H1 (cell line): ENCODE measurements at regions not wholly inside any gene's neighbourhood (a gene's known extent, or its start where the extent isn't known, plus 50 kb on each side); places are given as distances from the start of the nearest gene placed in this dataset.

Experiments
- CTCF ChIA-PET: fragments of 300-600 bp; sonication (Branson Sonifier 250); formaldehyde crosslinking; loops from one replicate; lab custom pipeline; 2021; ENCODE audit not compliant: partially characterized antibody; lab: Charles Lee
- POLR2A ChIA-PET: fragments of 300-600 bp; sonication (Branson Sonifier 250); formaldehyde crosslinking; loops from one replicate; lab custom pipeline; 2021; ENCODE audit warnings: inconsistent platforms; ENCODE audit not compliant: partially characterized antibody; lab: Charles Lee
- DNase-seq, 2 experiments: peaks; one replicate each; pipeline versions ENCODE4 v3.0.0 to v3.0.0-alpha.2; 2010 to 2022; ENCODE audit warnings: low spot score in 2 of 2, low read depth in 1 of 2, mixed read lengths in 1 of 2
- FAIRE-seq: peaks from 2 replicates; lab custom pipeline; 2011; peaks lifted over from hg19 to GRCh38; lab: Jason Lieb, UNC
- H2AFZ ChIP-seq: 2 replicates; pipeline ENCODE4 v1.8.1; 2012; ENCODE audit warnings: low read length, inconsistent platforms
- H2AK5ac ChIP-seq: 2 replicates; pipeline ENCODE4 v1.6.1; 2013; ENCODE audit warnings: low read depth, low read length
- H2BK120ac ChIP-seq: replicated peaks from 2 replicates; pipeline ENCODE3; 2013; ENCODE audit warnings: low read depth, low read length, inconsistent platforms
- H2BK12ac ChIP-seq: 2 replicates; pipeline ENCODE4 v1.6.1; 2013; ENCODE audit warnings: low read depth, low read length
- H2BK15ac ChIP-seq: 2 replicates; pipeline ENCODE4 v1.6.1; 2013; ENCODE audit warnings: low read length
- H2BK20ac ChIP-seq: 2 replicates; pipeline ENCODE4 v1.6.1; 2013; ENCODE audit warnings: low read length
- H2BK5ac ChIP-seq: 2 replicates; pipeline ENCODE4 v1.6.1; 2013; ENCODE audit warnings: low read depth, low read length
- H3K14ac ChIP-seq: 2 replicates; pipeline ENCODE4 v1.6.1; 2013; ENCODE audit warnings: inconsistent platforms; ENCODE audit not compliant: insufficient read length
- H3K18ac ChIP-seq: 2 replicates; pipeline ENCODE4 v1.6.1; 2013; ENCODE audit warnings: low read length; ENCODE audit errors: extremely low read depth
- H3K23ac ChIP-seq: 2 replicates; pipeline ENCODE4 v1.6.1; 2013; ENCODE audit warnings: inconsistent platforms; ENCODE audit not compliant: insufficient read length
- H3K23me2 ChIP-seq: 2 replicates; pipeline ENCODE4 v1.6.1; 2013; ENCODE audit warnings: low read depth, low read length
- H3K27ac ChIP-seq: 2 replicates; pipeline ENCODE4 v1.6.1; 2011; ENCODE audit warnings: low read depth, low read length, inconsistent platforms
- H3K27me3 ChIP-seq, 4 experiments: replicated peaks in 1 of 4; 1 replicate in 1 of 4; 2 replicates in 3 of 4; pipeline versions ENCODE4 v1.6.1 to v1.8.1; 2011 to 2013; ENCODE audit warnings: low read length in 3 of 4, mild to moderate bottlenecking in 3 of 4, inconsistent platforms in 2 of 4, mixed read lengths in 2 of 4, moderate library complexity in 1 of 4; ENCODE audit not compliant: control insufficient read depth in 3 of 4, insufficient read depth in 3 of 4; ENCODE audit errors: extremely low read depth in 1 of 4
- H3K36me3 ChIP-seq, 4 experiments: 2 replicates each; pipeline versions ENCODE4 v1.6.1 to v1.8.1; 2011 to 2013; ENCODE audit warnings: mild to moderate bottlenecking in 4 of 4, low read length in 3 of 4, moderate library complexity in 2 of 4, control low read depth in 1 of 4, inconsistent platforms in 1 of 4; ENCODE audit not compliant: insufficient read depth in 4 of 4, control insufficient read depth in 2 of 4
- H3K4ac ChIP-seq: replicated peaks from 2 replicates; pipeline ENCODE3; 2013; ENCODE audit warnings: low read length, low read depth, mixed read lengths, inconsistent platforms; ENCODE audit not compliant: insufficient read length
- H3K4me1 ChIP-seq, 4 experiments: replicated peaks in 1 of 4; 1 replicate in 1 of 4; 2 replicates in 3 of 4; pipeline versions ENCODE4 v1.6.1 to v1.8.1; 2011 to 2013; ENCODE audit warnings: low read length in 3 of 4, inconsistent platforms in 2 of 4, mixed read lengths in 1 of 4; ENCODE audit not compliant: insufficient read depth in 4 of 4, control insufficient read depth in 3 of 4
- H3K4me2 ChIP-seq, 2 experiments: 2 replicates each; pipeline versions ENCODE4 v1.6.1 to v1.8.1; 2011 to 2013; ENCODE audit warnings: low read depth in 2 of 2, low read length in 2 of 2, control low read depth in 1 of 2, inconsistent platforms in 1 of 2, mild to moderate bottlenecking in 1 of 2; ENCODE audit not compliant: insufficient read depth in 1 of 2
- H3K4me3 ChIP-seq, 4 experiments: fragments of 200-600, 300-600 bp in 1 of 4; sonication (generic), shearing (Covaris generic), sonication (Bioruptor Twin) in 1 of 4; 2 replicates each; pipeline versions ENCODE4 v1.5.1 to v1.8.1; 2011 to 2016; ENCODE audit warnings: low read length in 4 of 4, low read depth in 3 of 4, control low read depth in 2 of 4, inconsistent platforms in 2 of 4, mild to moderate bottlenecking in 2 of 4, mixed read lengths in 1 of 4, moderate library complexity in 1 of 4; ENCODE audit not compliant: insufficient read depth in 2 of 4; ENCODE audit errors: extremely low read depth in 1 of 4
- H3K56ac ChIP-seq: replicated peaks from 2 replicates; pipeline ENCODE3; 2013; ENCODE audit warnings: low read depth, mild to moderate bottlenecking, mixed read lengths, low read length, inconsistent platforms; ENCODE audit not compliant: insufficient read length
- H3K79me1 ChIP-seq: 2 replicates; pipeline ENCODE4 v1.6.1; 2013; ENCODE audit warnings: low read depth, low read length, control low read depth
- H3K79me2 ChIP-seq, 2 experiments: 2 replicates each; pipeline versions ENCODE4 v1.6.1 to v1.8.1; 2012 to 2013; ENCODE audit warnings: low read length in 2 of 2, mild to moderate bottlenecking in 2 of 2, inconsistent platforms in 1 of 2; ENCODE audit not compliant: insufficient read depth in 2 of 2, control insufficient read depth in 1 of 2
- H3K9ac ChIP-seq, 4 experiments: replicated peaks in 1 of 4; 1 replicate in 1 of 4; 2 replicates in 3 of 4; pipeline versions ENCODE4 v1.6.1 to v1.8.1; 2011 to 2013; ENCODE audit warnings: low read depth in 3 of 4, low read length in 3 of 4, control low read depth in 2 of 4, mild to moderate bottlenecking in 2 of 4, moderate library complexity in 2 of 4, inconsistent platforms in 1 of 4; ENCODE audit errors: extremely low read depth in 1 of 4
- H3K9me3 ChIP-seq, 2 experiments: 2 replicates each; pipeline versions ENCODE4 v1.6.1 to v1.8.1; 2012 to 2013; ENCODE audit warnings: mild to moderate bottlenecking in 2 of 2, moderate library complexity in 2 of 2, control low read depth in 1 of 2, inconsistent platforms in 1 of 2, low read depth in 1 of 2, low read length in 1 of 2, mixed read lengths in 1 of 2; ENCODE audit not compliant: insufficient read depth in 2 of 2
- H4K20me1 ChIP-seq, 2 experiments: replicated peaks in 1 of 2; 2 replicates each; pipeline versions ENCODE3 to v1.8.1; 2011 to 2013; ENCODE audit warnings: inconsistent platforms in 2 of 2, low read length in 2 of 2, mild to moderate bottlenecking in 1 of 2; ENCODE audit not compliant: insufficient read depth in 2 of 2, control insufficient read depth in 1 of 2
- H4K5ac ChIP-seq: 2 replicates; pipeline ENCODE4 v1.6.1; 2013; ENCODE audit warnings: low read length, low read depth, mixed read lengths, inconsistent platforms; ENCODE audit not compliant: insufficient read length
- H4K8ac ChIP-seq: 2 replicates; pipeline ENCODE4 v1.8.0; 2013; ENCODE audit warnings: mild to moderate bottlenecking, moderate library complexity, low read length, inconsistent platforms; ENCODE audit not compliant: insufficient read depth; ENCODE audit errors: extremely low read depth
- H4K91ac ChIP-seq: replicated peaks from 2 replicates; pipeline ENCODE3; 2013; ENCODE audit warnings: low read length, mixed read lengths, inconsistent platforms; ENCODE audit not compliant: insufficient read length
- CTBP2 ChIP-seq: IDR thresholded peaks from 2 replicates; pipeline ENCODE4 v1.7.0; 2011; ENCODE audit warnings: borderline replicate concordance, mild to moderate bottlenecking, moderate library complexity, mixed read lengths, low read length; ENCODE audit not compliant: insufficient read depth, insufficient read length
- EZH2 ChIP-seq: fragments of 200-600 bp; sonication (generic); IDR thresholded peaks from 2 replicates; pipeline ENCODE4 v1.7.1; 2012; ENCODE audit warnings: low read depth, mild to moderate bottlenecking, moderate library complexity, low read length, inconsistent platforms; ENCODE audit not compliant: severe bottlenecking
- JUN ChIP-seq: IDR thresholded peaks from 2 replicates; pipeline ENCODE4 v1.6.1; 2011; ENCODE audit warnings: low read depth, mild to moderate bottlenecking, improper control_type of control experiment, low read length
- KDM1A ChIP-seq: fragments of 200-600, 300-600 bp; sonication (generic); IDR thresholded peaks from 2 replicates; pipeline ENCODE4 v1.7.1; 2016; ENCODE audit warnings: mild to moderate bottlenecking, low read length, borderline replicate concordance
- KDM5A ChIP-seq: fragments of 200-600 bp; IDR thresholded peaks from 2 replicates; pipeline ENCODE4 v1.7.1; 2012; ENCODE audit warnings: mild to moderate bottlenecking, low read length, inconsistent platforms, mixed read lengths
- POLR2A ChIP-seq, 2 experiments: IDR thresholded peaks; 1 replicate in 1 of 2; 2 replicates in 1 of 2; pipeline ENCODE4 v1.6.1; 2011; ENCODE audit warnings: low read depth in 2 of 2, low read length in 2 of 2, mild to moderate bottlenecking in 2 of 2; ENCODE audit errors: control extremely low read depth in 1 of 2
- SIN3A ChIP-seq, 2 experiments: IDR thresholded peaks in 1 of 2; conservative IDR thresholded peaks in 1 of 2; 2 replicates each; pipeline ENCODE4 v1.6.1; 2011 to 2012; ENCODE audit warnings: low read length in 2 of 2, improper control_type of control experiment in 1 of 2, low read depth in 1 of 2, mild to moderate bottlenecking in 1 of 2
- TCF12 ChIP-seq: IDR thresholded peaks from 2 replicates; pipeline ENCODE4 v1.6.1; 2011; ENCODE audit warnings: low read depth, mild to moderate bottlenecking, low read length
- TEAD4 ChIP-seq: IDR thresholded peaks from 2 replicates; pipeline ENCODE4 v1.6.1; 2012; ENCODE audit warnings: low read depth, low read length, inconsistent platforms, mixed read lengths
- USF2 ChIP-seq: IDR thresholded peaks from 2 replicates; pipeline ENCODE4 v1.6.1; 2011; ENCODE audit warnings: low read length, improper control_type of control experiment
- WGBS, 2 experiments: shearing (Covaris generic) in 1 of 2; methylation state at CpG; one replicate each; pipeline versions ENCODE4 v1.1.6 to v1.1.7; 2013 to 2015; ENCODE audit warnings: low lambda C conversion rate in 2 of 2, mixed read lengths in 2 of 2, inconsistent platforms in 1 of 2, low coverage in 1 of 2, missing lambda C conversion rate in 1 of 2; ENCODE audit not compliant: insufficient replicate concordance in 2 of 2, insufficient coverage in 1 of 2, insufficient read length in 1 of 2; ENCODE audit errors: extremely low coverage in 1 of 2, missing lambda C conversion rate in 1 of 2; 5-methylcytosine and 5-hydroxymethylcytosine counted together

- H3K4me2 ChIP-seq = no peak overlapping the region
Observed at GRCh38 chr2:8535821-8536685, 145.8 kb upstream of the ID2 start.

More at GRCh38 chr2:8535821-8536685, 145.8 kb upstream of the ID2 start:
- H2BK12ac ChIP-seq = no peak overlapping the region
- H3K23me2 ChIP-seq = no peaks in the 10 kb centered on the region
- no peaks in the 10 kb centered on the region for H3K9me3 ChIP-seq
- H3K9ac ChIP-seq = no peak overlapping the region
- H3K36me3 ChIP-seq = no peaks in the 10 kb centered on the region
- no peak overlapping the region for H4K5ac ChIP-seq
- 91% methylated on average over 13 of the region's 19 CpGs; no CpG with 5 or more reads in 1 of the 2 experiments for WGBS, 2 experiments
- no peak overlapping the region for H3K56ac ChIP-seq
- no peak overlapping the region for H2BK15ac ChIP-seq
- no peak overlapping the region for H4K91ac ChIP-seq
- H2BK20ac ChIP-seq = no peak overlapping the region
- FAIRE-seq (no peak), DNase-seq (no peak)
- no peak overlapping the region for H2BK5ac ChIP-seq
- H3K4me3 ChIP-seq = no peak overlapping the region
- POLR2A ChIA-PET = no interaction called here
- no peaks in the 10 kb centered on the region for H3K79me1 ChIP-seq
- peaks cover 0 to 6% (median 0%) of the 10 kb centered on the region in 4 experiments; a peak in 1 of 7 replicates for H3K4me1 ChIP-seq
- H3K79me2 ChIP-seq = no peaks in the 10 kb centered on the region
- H3K27ac ChIP-seq = no peak overlapping the region
- H3K18ac ChIP-seq = no peak overlapping the region
- no peaks in the 10 kb centered on the region for H3K27me3 ChIP-seq
- H3K23ac ChIP-seq = no peak overlapping the region
- H4K20me1 ChIP-seq = no peaks in the 10 kb centered on the region
- CTCF ChIA-PET = interaction anchor here (0.6 to 1.5 kb wide), 3 partner anchors 10 to 132 kb away, joined by 3 to 4 read pairs (median 3); no protein-coding TSS in a partner anchor
- no peak for TF ChIP-seq KDM5A
- TF ChIP-seq EZH2 = no peak
- no peak for TF ChIP-seq KDM1A
- no peak for TF ChIP-seq SIN3A (conservative IDR thresholded peaks at IDR 0.05 in 1 of 2, IDR thresholded peaks at IDR 0.05 in 1 of 2; ENCODE audit: low read depth in 1 of 2, low read length in 2 of 2)
- TF ChIP-seq TEAD4 = no peak
- TF ChIP-seq JUN = no peak
- no peak for TF ChIP-seq USF2
- TF ChIP-seq CTBP2 = no peak
- no peak for TF ChIP-seq TCF12
- no peak for TF ChIP-seq POLR2A (IDR thresholded peaks at IDR 0.05; ENCODE audit: control extremely low read depth in 1 of 2, low read depth in 2 of 2, low read length in 2 of 2)
- TF ChIP-seq, all 59 proteins: peak for 0
- H3K4ac ChIP-seq = no peak overlapping the region
- H2AK5ac ChIP-seq = no peak overlapping the region; the same call in 1 of the 2 replicates
- no peak overlapping the region for H2AFZ ChIP-seq
- H2BK120ac ChIP-seq = no peak overlapping the region
- H3K14ac ChIP-seq = no peak overlapping the region
- H4K8ac ChIP-seq = no peak overlapping the region
